HG03108 (cell line): ENCODE measurements at regions not wholly inside any gene's neighbourhood (a gene's known extent, or its start where the extent isn't known, plus 50 kb on each side); places are given as distances from the start of the nearest gene placed in this dataset.
"Not testable (repeated sequence)": the region's sequence is repeated elsewhere in the genome, so short reads cannot be mapped to it uniquely, and the experiment has no call there.

Source experiments
- ATAC-seq: cut with Tn5 transposase; IDR thresholded peaks from one replicate; pipeline ENCODE4 v1.9.1; 2021; ENCODE audit warnings: moderate library complexity; ENCODE audit not compliant: unreplicated experiment

GRCh38 chr1:29408831-29409605 lies 172.7 kb downstream of the PTPRU start:
- ATAC-seq, result no peak

GRCh38 chr1:29406814-29407213 lies 170.5 kb downstream of the PTPRU start:
- no peak for ATAC-seq

- not testable (repeated sequence) for ATAC-seq
Observed at GRCh38 chr1:29400203-29400602, 163.9 kb downstream of the PTPRU start.

GRCh38 chr1:29399465-29399864 lies 163.1 kb downstream of the PTPRU start:
- no peak for ATAC-seq

GRCh38 chr1:29398431-29398830 lies 162.1 kb downstream of the PTPRU start:
- ATAC-seq, result no peak

GRCh38 chr1:29397981-29398380 lies 161.7 kb downstream of the PTPRU start:
- no peak for ATAC-seq

GRCh38 chr1:29397256-29397590 lies 160.9 kb downstream of the PTPRU start:
- ATAC-seq, result no peak

GRCh38 chr1:29396438-29397255 lies 160.3 kb downstream of the PTPRU start:
- no peak for ATAC-seq

GRCh38 chr1:29395736-29396437 lies 159.6 kb downstream of the PTPRU start:
- ATAC-seq, result no peak

GRCh38 chr1:29394521-29395225 lies 158.4 kb downstream of the PTPRU start:
- ATAC-seq, result no peak

- ATAC-seq, result no peak
Observed at GRCh38 chr1:29393451-29393826, 157.1 kb downstream of the PTPRU start.

- ATAC-seq, result no peak
Observed at GRCh38 chr1:29392486-29393450, 156.4 kb downstream of the PTPRU start.

- no peak for ATAC-seq
Observed at GRCh38 chr1:29392036-29392435, 155.7 kb downstream of the PTPRU start.

- no peak for ATAC-seq
Observed at GRCh38 chr1:29391362-29391880, 155.1 kb downstream of the PTPRU start.

- ATAC-seq, result no peak
Observed at GRCh38 chr1:29390491-29391361, 154.4 kb downstream of the PTPRU start.

GRCh38 chr1:29390075-29390474 lies 153.8 kb downstream of the PTPRU start:
- ATAC-seq, result no peak

- no peak for ATAC-seq
Observed at GRCh38 chr1:29389533-29390041, 153.3 kb downstream of the PTPRU start.

- ATAC-seq, result no peak
Observed at GRCh38 chr1:29388884-29389283, 152.6 kb downstream of the PTPRU start.

GRCh38 chr1:29388170-29388569 lies 151.8 kb downstream of the PTPRU start:
- no peak for ATAC-seq
